ENCODE measurements at regions not wholly inside any gene's neighbourhood (a gene's known extent, or its start where the extent isn't known, plus 50 kb on each side); places are given as distances from the start of the nearest gene placed in this dataset.

GRCh38 chr5:12270914-12271313, 366.7 kb upstream of the CTNND2 start:
- DNase-seq (ENCODE audit: extremely low spot score, unreplicated experiment): no peak

GRCh38 chr5:12269164-12269563, 364.9 kb upstream of the CTNND2 start:
- Mint-ChIP-seq H3K4me3 (ENCODE audit: unreplicated experiment) (no peak overlapping the region), H3K4me1 (ENCODE audit: unreplicated experiment) (no peaks in the 10 kb centered on the region), H3K36me3 (ENCODE audit: unreplicated experiment) (no peaks in the 10 kb centered on the region), H3K27ac (ENCODE audit: unreplicated experiment) (no peak overlapping the region), H3K27me3 (ENCODE audit: unreplicated experiment) (no peaks in the 10 kb centered on the region), H3K9me3 (ENCODE audit: unreplicated experiment) (no peaks in the 10 kb centered on the region)
- TF ChIP-seq, protein P1, sequence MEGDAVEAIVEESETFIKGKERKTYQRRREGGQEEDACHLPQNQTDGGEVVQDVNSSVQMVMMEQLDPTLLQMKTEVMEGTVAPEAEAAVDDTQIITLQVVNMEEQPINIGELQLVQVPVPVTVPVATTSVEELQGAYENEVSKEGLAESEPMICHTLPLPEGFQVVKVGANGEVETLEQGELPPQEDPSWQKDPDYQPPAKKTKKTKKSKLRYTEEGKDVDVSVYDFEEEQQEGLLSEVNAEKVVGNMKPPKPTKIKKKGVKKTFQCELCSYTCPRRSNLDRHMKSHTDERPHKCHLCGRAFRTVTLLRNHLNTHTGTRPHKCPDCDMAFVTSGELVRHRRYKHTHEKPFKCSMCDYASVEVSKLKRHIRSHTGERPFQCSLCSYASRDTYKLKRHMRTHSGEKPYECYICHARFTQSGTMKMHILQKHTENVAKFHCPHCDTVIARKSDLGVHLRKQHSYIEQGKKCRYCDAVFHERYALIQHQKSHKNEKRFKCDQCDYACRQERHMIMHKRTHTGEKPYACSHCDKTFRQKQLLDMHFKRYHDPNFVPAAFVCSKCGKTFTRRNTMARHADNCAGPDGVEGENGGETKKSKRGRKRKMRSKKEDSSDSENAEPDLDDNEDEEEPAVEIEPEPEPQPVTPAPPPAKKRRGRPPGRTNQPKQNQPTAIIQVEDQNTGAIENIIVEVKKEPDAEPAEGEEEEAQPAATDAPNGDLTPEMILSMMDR (IDR thresholded peaks at IDR 0.05): no peak
- DNase-seq (ENCODE audit: extremely low spot score, unreplicated experiment): no peak

More at GRCh38 chr5:12270914-12271313, 366.7 kb upstream of the CTNND2 start:
- TF ChIP-seq, protein P1 (IDR thresholded peaks at IDR 0.05): no peak
- Mint-ChIP-seq H3K27me3 (ENCODE audit: unreplicated experiment) (no peaks in the 10 kb centered on the region), H3K36me3 (ENCODE audit: unreplicated experiment) (no peaks in the 10 kb centered on the region), H3K9me3 (ENCODE audit: unreplicated experiment) (no peaks in the 10 kb centered on the region), H3K4me1 (ENCODE audit: unreplicated experiment) (no peaks in the 10 kb centered on the region), H3K4me3 (ENCODE audit: unreplicated experiment) (no peak overlapping the region), H3K27ac (ENCODE audit: unreplicated experiment) (no peak overlapping the region)

- no peaks in the 10 kb centered on the region for H3K27me3 Mint-ChIP-seq (ENCODE audit: unreplicated experiment)
- H3K4me3 Mint-ChIP-seq (ENCODE audit: unreplicated experiment): no peak overlapping the region
- H3K36me3 Mint-ChIP-seq (ENCODE audit: unreplicated experiment): no peaks in the 10 kb centered on the region
- peaks cover 5% of the 10 kb centered on the region for H3K4me1 Mint-ChIP-seq (ENCODE audit: unreplicated experiment)
- no peaks in the 10 kb centered on the region for H3K9me3 Mint-ChIP-seq (ENCODE audit: unreplicated experiment)
- DNase-seq (ENCODE audit: extremely low spot score, unreplicated experiment): no peak
- TF ChIP-seq, protein P1 (IDR thresholded peaks at IDR 0.05): no peak
- no peak overlapping the region for H3K27ac Mint-ChIP-seq (ENCODE audit: unreplicated experiment)
Measured at GRCh38 chr5:12258549-12258948, 354.3 kb upstream of the CTNND2 start.

DNA sequence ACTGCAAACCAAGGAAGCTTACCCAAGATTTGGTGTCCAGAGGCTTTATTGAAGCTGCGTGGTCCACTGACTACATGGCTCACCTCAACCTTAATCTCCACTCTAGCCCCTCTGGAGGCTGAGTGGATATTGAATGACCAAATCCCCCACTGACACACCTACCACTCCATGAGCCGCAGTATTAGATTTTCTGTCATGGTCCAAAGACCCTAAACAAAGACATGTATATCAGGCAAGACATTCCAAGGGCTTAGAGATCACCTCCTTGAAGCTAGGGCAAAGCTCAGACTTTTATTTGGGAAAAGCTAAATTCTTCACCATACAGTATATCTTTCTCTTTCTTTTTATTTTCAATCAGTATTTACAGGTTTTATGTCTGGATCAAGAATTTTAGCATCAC, 346.2 kb upstream of the CTNND2 start:
- no peak overlapping the region for H3K27ac Mint-ChIP-seq (ENCODE audit: unreplicated experiment)
- H3K36me3 Mint-ChIP-seq (ENCODE audit: unreplicated experiment): no peaks in the 10 kb centered on the region
- no peak for DNase-seq (ENCODE audit: extremely low spot score, unreplicated experiment)
- H3K27me3 Mint-ChIP-seq (ENCODE audit: unreplicated experiment): no peaks in the 10 kb centered on the region
- TF ChIP-seq, protein P1 (IDR thresholded peaks at IDR 0.05): no peak
- H3K4me1 Mint-ChIP-seq (ENCODE audit: unreplicated experiment): no peaks in the 10 kb centered on the region
- no peaks in the 10 kb centered on the region for H3K9me3 Mint-ChIP-seq (ENCODE audit: unreplicated experiment)
- H3K4me3 Mint-ChIP-seq (ENCODE audit: unreplicated experiment): no peak overlapping the region

DNA sequence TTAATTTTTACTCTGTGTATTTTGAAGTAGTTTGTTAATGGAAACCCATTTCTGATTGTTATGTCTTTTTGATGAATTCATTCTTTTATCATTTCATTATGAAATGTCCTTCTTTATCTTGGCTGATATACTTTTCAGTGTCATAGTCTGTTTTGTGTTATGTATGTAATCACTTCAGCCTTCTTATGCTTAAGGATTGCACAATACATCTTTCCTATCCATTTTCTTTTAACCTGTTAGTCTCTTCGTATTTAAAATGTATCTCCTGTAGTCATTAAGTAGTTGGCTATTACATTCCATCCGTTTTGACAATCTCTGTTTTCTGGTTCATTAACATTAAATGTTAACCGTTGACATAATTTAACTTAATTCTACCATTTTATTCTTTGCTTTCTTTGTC, 344.6 kb upstream of the CTNND2 start:
- DNase-seq (ENCODE audit: extremely low spot score, unreplicated experiment): no peak
- Mint-ChIP-seq H3K36me3 (ENCODE audit: unreplicated experiment) (no peaks in the 10 kb centered on the region), H3K27me3 (ENCODE audit: unreplicated experiment) (no peaks in the 10 kb centered on the region), H3K9me3 (ENCODE audit: unreplicated experiment) (no peaks in the 10 kb centered on the region), H3K4me1 (ENCODE audit: unreplicated experiment) (peaks cover 2% of the 10 kb centered on the region), H3K4me3 (ENCODE audit: unreplicated experiment) (no peak overlapping the region), H3K27ac (ENCODE audit: unreplicated experiment) (no peak overlapping the region)
- TF ChIP-seq, protein P1 (IDR thresholded peaks at IDR 0.05): no peak
